Omental fat pad (tissue), 3 donors: ENCODE measurements at regions not wholly inside any gene's neighbourhood (a gene's known extent, or its start where the extent isn't known, plus 50 kb on each side); places are given as distances from the start of the nearest gene placed in this dataset.

Experiments used
- ATAC-seq: fragments of 150-250 bp; one replicate; pipeline ENCODE4 v1.9.1; 2016; ENCODE audit warnings: mild to moderate bottlenecking, moderate library complexity; ENCODE audit not compliant: low FRiP score
- DNase-seq: peaks from one replicate; pipeline ENCODE4 v3.0.0-alpha.2; 2019; ENCODE audit warnings: low spot score
- TF ChIP-seq, protein P1 (sequence below), 3 donors: fragments of 450-650 bp; IDR thresholded peaks; one replicate each; pipeline ENCODE4 v1.5.1; 2016 to 2017; ENCODE audit warnings: antibody characterized with exemption in 3 of 3, mild to moderate bottlenecking in 3 of 3, moderate library complexity in 2 of 3

- DNase-seq: no peak
- no peak for ATAC-seq
- TF ChIP-seq, protein P1, sequence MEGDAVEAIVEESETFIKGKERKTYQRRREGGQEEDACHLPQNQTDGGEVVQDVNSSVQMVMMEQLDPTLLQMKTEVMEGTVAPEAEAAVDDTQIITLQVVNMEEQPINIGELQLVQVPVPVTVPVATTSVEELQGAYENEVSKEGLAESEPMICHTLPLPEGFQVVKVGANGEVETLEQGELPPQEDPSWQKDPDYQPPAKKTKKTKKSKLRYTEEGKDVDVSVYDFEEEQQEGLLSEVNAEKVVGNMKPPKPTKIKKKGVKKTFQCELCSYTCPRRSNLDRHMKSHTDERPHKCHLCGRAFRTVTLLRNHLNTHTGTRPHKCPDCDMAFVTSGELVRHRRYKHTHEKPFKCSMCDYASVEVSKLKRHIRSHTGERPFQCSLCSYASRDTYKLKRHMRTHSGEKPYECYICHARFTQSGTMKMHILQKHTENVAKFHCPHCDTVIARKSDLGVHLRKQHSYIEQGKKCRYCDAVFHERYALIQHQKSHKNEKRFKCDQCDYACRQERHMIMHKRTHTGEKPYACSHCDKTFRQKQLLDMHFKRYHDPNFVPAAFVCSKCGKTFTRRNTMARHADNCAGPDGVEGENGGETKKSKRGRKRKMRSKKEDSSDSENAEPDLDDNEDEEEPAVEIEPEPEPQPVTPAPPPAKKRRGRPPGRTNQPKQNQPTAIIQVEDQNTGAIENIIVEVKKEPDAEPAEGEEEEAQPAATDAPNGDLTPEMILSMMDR (IDR thresholded peaks at IDR 0.05): no peak
Observed at GRCh38 chr18:28541276-28541930, 364.5 kb upstream of the CDH2 start.

- ATAC-seq: no peak
- TF ChIP-seq, protein P1 (IDR thresholded peaks at IDR 0.05): no peak
Observed at GRCh38 chr18:28529644-28530043, 352.7 kb upstream of the CDH2 start.

GRCh38 chr18:28526196-28526595, 349.3 kb upstream of the CDH2 start:
- no peak for ATAC-seq
- DNase-seq: no peak
- TF ChIP-seq, protein P1 (IDR thresholded peaks at IDR 0.05): no peak

More at GRCh38 chr18:28529644-28530043, 352.7 kb upstream of the CDH2 start:
- no peak for DNase-seq

DNA sequence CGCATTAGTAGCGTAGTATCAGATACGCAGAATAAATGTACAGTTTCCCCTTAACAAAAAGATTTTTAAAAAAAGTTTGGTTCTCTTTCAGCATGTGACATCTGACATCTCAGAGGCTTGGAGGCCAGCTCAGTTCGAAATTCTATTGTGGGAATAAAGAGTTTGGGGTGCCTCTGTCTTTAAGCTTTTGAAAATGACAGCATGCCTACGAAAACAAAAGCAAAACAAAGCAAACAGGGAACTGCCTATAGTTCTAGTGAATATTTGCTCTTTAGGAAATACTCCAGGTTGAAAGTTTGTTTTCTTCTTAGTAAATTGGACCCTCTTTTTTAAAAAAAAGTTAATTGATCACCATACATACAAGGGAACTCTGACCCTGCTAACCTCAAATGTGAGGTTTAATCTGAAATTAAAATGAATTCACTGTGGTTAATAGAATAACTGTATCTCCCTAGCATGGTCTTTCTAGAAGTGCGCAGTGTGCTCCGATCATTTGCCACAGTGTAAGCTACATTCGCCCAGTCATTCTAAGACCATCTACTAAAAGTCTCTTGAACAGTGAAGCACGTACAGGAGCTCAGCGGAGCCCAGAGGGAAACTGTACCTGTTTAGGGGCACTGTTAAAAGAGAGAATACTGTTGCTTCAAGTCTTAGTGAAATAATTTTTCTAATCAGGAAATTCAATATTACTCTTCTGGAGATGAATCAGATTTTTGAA, 347.0 kb upstream of the CDH2 start:
- TF ChIP-seq, protein P1 (IDR thresholded peaks at IDR 0.05): no peak
- ATAC-seq: no peak
- no peak for DNase-seq

DNA sequence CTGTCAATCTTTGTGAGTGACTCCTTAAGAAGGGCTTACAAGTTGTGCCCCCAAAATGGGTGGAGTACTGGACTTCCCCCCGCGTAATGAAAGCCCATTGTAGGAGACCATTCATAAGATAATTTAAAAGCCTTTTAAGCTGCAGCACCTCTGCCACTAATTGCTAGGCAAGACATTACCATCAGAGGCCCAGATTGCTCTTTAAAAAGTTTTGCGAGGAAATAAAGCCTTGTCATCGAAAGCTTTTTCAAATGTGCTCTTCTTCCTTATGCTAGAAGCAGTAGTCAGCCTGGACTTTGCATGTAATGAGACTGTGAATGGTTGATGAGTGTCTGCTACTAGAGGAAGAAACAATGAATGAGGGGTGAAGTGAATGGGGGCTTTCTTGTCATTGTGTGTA, 345.3 kb upstream of the CDH2 start:
- DNase-seq (no peak), ATAC-seq (no peak)
- TF ChIP-seq, protein P1 (IDR thresholded peaks at IDR 0.05): no peak

GRCh38 chr18:28519997-28520396, 343.1 kb upstream of the CDH2 start:
- no peak for DNase-seq
- ATAC-seq: no peak
- TF ChIP-seq, protein P1 (IDR thresholded peaks at IDR 0.05): no peak

DNA sequence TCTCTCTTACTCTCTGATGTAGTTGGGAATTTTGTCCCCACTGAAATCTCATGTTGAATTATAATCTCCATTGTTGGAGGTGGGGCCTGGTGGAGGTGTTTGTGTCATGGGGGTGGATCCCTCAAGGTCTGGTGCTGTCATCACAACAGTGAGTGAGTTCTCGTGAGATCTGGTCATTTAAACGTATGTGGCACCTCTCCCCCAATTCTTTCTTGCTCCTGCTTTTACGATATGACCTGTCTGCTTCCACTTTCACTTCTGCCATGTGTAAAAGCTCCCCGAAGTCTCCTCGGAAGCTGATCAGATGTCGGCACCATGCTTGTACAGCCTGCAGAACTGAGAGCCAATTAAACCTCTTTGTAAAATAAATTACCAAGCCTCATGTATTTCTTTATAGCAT, 337.8 kb upstream of the CDH2 start:
- TF ChIP-seq, protein P1 (IDR thresholded peaks at IDR 0.05): no peak
- ATAC-seq (no peak), DNase-seq (no peak)
